SK-N-SH (cell line): ENCODE measurements at regions not wholly inside any gene's neighbourhood (a gene's known extent, or its start where the extent isn't known, plus 50 kb on each side); places are given as distances from the start of the nearest gene placed in this dataset.
A peak's percentile ranks its signal among the peaks of the same experiment; 100 is the strongest.

ENCODE experiments used
- CTCF ChIA-PET: fragments of 300-600, 350-600 bp; formaldehyde crosslinking; extraction: SDS; loops from one replicate; lab custom pipeline; 2021; lab: Yijun Ruan, JAX
- POLR2A ChIA-PET: fragments of 350-600 bp; sonication (Branson Sonifier 250); formaldehyde crosslinking; extraction: SDS; loops from one replicate; lab custom pipeline; 2020; ENCODE audit warnings: antibody characterized with exemption, inconsistent platforms; lab: Yijun Ruan, JAX
- DNase-seq: peaks from one replicate; pipeline ENCODE4 v3.0.0; 2012
- H2AFZ ChIP-seq: fragments of 200-600 bp; sonication (generic); 2 replicates; pipeline ENCODE4 v1.8.1; 2016; ENCODE audit warnings: antibody characterized with exemption, mild to moderate bottlenecking, low read depth
- H3F3A ChIP-seq: fragments of 200-600 bp; sonication (generic); replicated peaks from 2 replicates; pipeline ENCODE3; 2016; ENCODE audit warnings: antibody characterized with exemption, mild to moderate bottlenecking; ENCODE audit not compliant: insufficient read depth
- H3K27ac ChIP-seq, 2 experiments: fragments of 200-500 bp in 1 of 2; fragments of 200-600 bp in 1 of 2; sonication (Bioruptor generic) in 1 of 2; sonication (generic), shearing (Covaris generic) in 1 of 2; 2 replicates each; pipeline versions ENCODE4 v1.5.1 to v1.6.1; 2014 to 2016; ENCODE audit warnings: low read depth in 2 of 2, inconsistent platforms in 1 of 2, low read length in 1 of 2, mild to moderate bottlenecking in 1 of 2, mixed read lengths in 1 of 2
- H3K27me3 ChIP-seq: fragments of 200-600 bp; sonication (generic), shearing (Covaris generic); 2 replicates; pipeline ENCODE4 v1.6.1; 2016; ENCODE audit warnings: mixed run types; ENCODE audit not compliant: insufficient read depth
- H3K36me3 ChIP-seq, 2 experiments: fragments of 200-500 bp in 1 of 2; fragments of 200-600 bp in 1 of 2; sonication (Bioruptor generic) in 1 of 2; sonication (generic) in 1 of 2; replicated peaks in 1 of 2; 2 replicates each; pipeline versions ENCODE3 to v1.5.1; 2014 to 2016; ENCODE audit warnings: low read length in 1 of 2, mild to moderate bottlenecking in 1 of 2; ENCODE audit not compliant: insufficient read depth in 2 of 2, control insufficient read depth in 1 of 2
- H3K4me1 ChIP-seq, 2 experiments: fragments of 200-500 bp in 1 of 2; fragments of 200-600 bp in 1 of 2; sonication (Bioruptor generic) in 1 of 2; sonication (generic), shearing (Covaris generic) in 1 of 2; 2 replicates each; pipeline versions ENCODE4 v1.5.1 to v1.6.1; 2014 to 2016; ENCODE audit warnings: low read depth in 1 of 2, low read length in 1 of 2, mixed run types in 1 of 2; ENCODE audit not compliant: insufficient read depth in 2 of 2, control insufficient read depth in 1 of 2
- H3K4me2 ChIP-seq: fragments of 200-600 bp; sonication (generic), shearing (Covaris generic); 2 replicates; pipeline ENCODE4 v1.6.1; 2017; ENCODE audit warnings: mixed run types
- H3K4me3 ChIP-seq, 2 experiments: fragments of 200-500 bp in 1 of 2; fragments of 200-600 bp in 1 of 2; sonication (Bioruptor generic) in 1 of 2; sonication (generic), shearing (Covaris generic) in 1 of 2; 2 replicates each; pipeline versions ENCODE4 v1.5.1 to v1.8.1; 2014 to 2016; ENCODE audit warnings: low read depth in 2 of 2, inconsistent platforms in 1 of 2, low read length in 1 of 2, mild to moderate bottlenecking in 1 of 2, mixed read lengths in 1 of 2, moderate library complexity in 1 of 2
- H3K79me2 ChIP-seq: fragments of 200-600 bp; sonication (generic); 2 replicates; pipeline ENCODE4 v1.8.1; 2017; ENCODE audit warnings: mild to moderate bottlenecking; ENCODE audit not compliant: insufficient read depth
- H3K9ac ChIP-seq: fragments of 200-600 bp; sonication (generic); 2 replicates; pipeline ENCODE4 v1.6.1; 2017; ENCODE audit warnings: mixed run types
- H3K9me2 ChIP-seq: fragments of 200-600 bp; sonication (generic); 2 replicates; pipeline ENCODE4 v1.6.1; 2017; ENCODE audit warnings: mixed run types
- H3K9me3 ChIP-seq: fragments of 200-600 bp; sonication (generic); 2 replicates; pipeline ENCODE4 v1.6.1; 2017; ENCODE audit warnings: mixed run types, mild to moderate bottlenecking, moderate library complexity
- H4K20me1 ChIP-seq: fragments of 200-600 bp; sonication (generic); 2 replicates; pipeline ENCODE4 v1.6.1; 2017; ENCODE audit warnings: mild to moderate bottlenecking, mixed run types; ENCODE audit not compliant: insufficient read depth
- EZH2phosphoT487 ChIP-seq: fragments of 200-600 bp; sonication (generic); IDR thresholded peaks from 2 replicates; pipeline ENCODE4 v1.6.1; 2017; ENCODE audit warnings: low read depth, mixed run types, mild to moderate bottlenecking, antibody characterized with exemption, moderate library complexity, borderline replicate concordance
- GABPA ChIP-seq: IDR thresholded peaks from 2 replicates; pipeline ENCODE4 v1.4.0; 2012; ENCODE audit warnings: low read depth, mild to moderate bottlenecking
- GATA2 ChIP-seq: sonication (generic); formaldehyde crosslinking; IDR thresholded peaks from 2 replicates; pipeline ENCODE4 v1.5.0; 2020; ENCODE audit warnings: mild to moderate bottlenecking, missing genetic modification reagents
- MEF2A ChIP-seq: IDR thresholded peaks from 2 replicates; pipeline ENCODE4 v1.4.0; 2012; ENCODE audit warnings: low read depth, borderline replicate concordance
- NFIC ChIP-seq: IDR thresholded peaks from 2 replicates; pipeline ENCODE4 v1.4.0; 2012; ENCODE audit warnings: borderline replicate concordance
- PBX3 ChIP-seq: IDR thresholded peaks from 2 replicates; pipeline ENCODE4; 2012
- RAD21 ChIP-seq: IDR thresholded peaks from 2 replicates; pipeline ENCODE4 v1.6.1; 2012; ENCODE audit warnings: mild to moderate bottlenecking, low read length
- TCF12 ChIP-seq: IDR thresholded peaks from 2 replicates; pipeline ENCODE4 v1.4.0; 2012
- TEAD4 ChIP-seq: IDR thresholded peaks from 2 replicates; pipeline ENCODE4 v1.4.0; 2012; ENCODE audit warnings: mild to moderate bottlenecking, borderline replicate concordance; ENCODE audit not compliant: insufficient read depth
- WGBS: methylation state at CpG from one replicate; pipeline ENCODE4 v1.1.6; 2017; ENCODE audit warnings: low lambda C conversion rate; 5-methylcytosine and 5-hydroxymethylcytosine counted together
- TF ChIP-seq, protein P1 (sequence below): IDR thresholded peaks from 2 replicates; pipeline ENCODE4 v1.6.1; 2012; ENCODE audit warnings: mild to moderate bottlenecking, low read depth, low read length, moderate library complexity

GRCh38 chr6:45728674-45729073 is 287.0 kb downstream of the CLIC5 start:
- H3K27ac ChIP-seq: no peak overlapping the region
- no peak overlapping the region for H3K9ac ChIP-seq
- no peaks in the 10 kb centered on the region for H3K9me2 ChIP-seq
- H3K79me2 ChIP-seq: no peaks in the 10 kb centered on the region
- WGBS: 18% methylated on average over 3 of the region's 3 CpGs
- H3K4me2 ChIP-seq: no peak overlapping the region
- H3K4me3 ChIP-seq: no peak overlapping the region
- no peaks in the 10 kb centered on the region for H3K9me3 ChIP-seq
- H3F3A ChIP-seq: peaks cover 4% of the 10 kb centered on the region
- H4K20me1 ChIP-seq: no peaks in the 10 kb centered on the region
- H3K36me3 ChIP-seq: no peaks in the 10 kb centered on the region
- DNase-seq: no peak
- H2AFZ ChIP-seq: no peak overlapping the region
- no peaks in the 10 kb centered on the region for H3K4me1 ChIP-seq
- CTCF ChIA-PET: interaction anchor here (6.6 kb wide), 1 partner anchor 14 kb away, joined by 30 read pairs; no protein-coding TSS in a partner anchor
- peaks cover 5% of the 10 kb centered on the region; the same call in 1 of the 2 replicates for H3K27me3 ChIP-seq
- POLR2A ChIA-PET: no interaction called here
- TF ChIP-seq PBX3: peak; percentile 10; the same call in 1 of the 2 replicates
- TF ChIP-seq RAD21: no peak

GRCh38 chr6:45727819-45728449 is 287.7 kb downstream of the CLIC5 start:
- ChIA-PET POLR2A (no interaction called here), CTCF (interaction anchor here (6.6 kb wide), 1 partner anchor 13 kb away, joined by 30 read pairs; no protein-coding TSS in a partner anchor)
- Histone ChIP-seq H2AFZ (no peak overlapping the region), H3K9me3 (no peaks in the 10 kb centered on the region), H3K36me3 (no peaks in the 10 kb centered on the region), H3K9me2 (no peaks in the 10 kb centered on the region), H3K27ac (no peak overlapping the region), H3K79me2 (no peaks in the 10 kb centered on the region), H3K4me3 (no peak overlapping the region), H3K27me3 (peaks cover 2% of the 10 kb centered on the region; the same call in 1 of the 2 replicates), H4K20me1 (no peaks in the 10 kb centered on the region), H3K4me1 (no peaks in the 10 kb centered on the region), H3K9ac (no peak overlapping the region), H3F3A (peaks cover 4% of the 10 kb centered on the region), H3K4me2 (no peak overlapping the region)
- WGBS: 40% methylated on average over 5 of the region's 6 CpGs
- TF ChIP-seq GABPA (no peak), TCF12 (no peak), MEF2A (no peak), NFIC (no peak), EZH2phosphoT487 (no peak), GATA2 (CRISPR knock-in tag) (no peak), TEAD4 (no peak)
- TF ChIP-seq, protein P1, sequence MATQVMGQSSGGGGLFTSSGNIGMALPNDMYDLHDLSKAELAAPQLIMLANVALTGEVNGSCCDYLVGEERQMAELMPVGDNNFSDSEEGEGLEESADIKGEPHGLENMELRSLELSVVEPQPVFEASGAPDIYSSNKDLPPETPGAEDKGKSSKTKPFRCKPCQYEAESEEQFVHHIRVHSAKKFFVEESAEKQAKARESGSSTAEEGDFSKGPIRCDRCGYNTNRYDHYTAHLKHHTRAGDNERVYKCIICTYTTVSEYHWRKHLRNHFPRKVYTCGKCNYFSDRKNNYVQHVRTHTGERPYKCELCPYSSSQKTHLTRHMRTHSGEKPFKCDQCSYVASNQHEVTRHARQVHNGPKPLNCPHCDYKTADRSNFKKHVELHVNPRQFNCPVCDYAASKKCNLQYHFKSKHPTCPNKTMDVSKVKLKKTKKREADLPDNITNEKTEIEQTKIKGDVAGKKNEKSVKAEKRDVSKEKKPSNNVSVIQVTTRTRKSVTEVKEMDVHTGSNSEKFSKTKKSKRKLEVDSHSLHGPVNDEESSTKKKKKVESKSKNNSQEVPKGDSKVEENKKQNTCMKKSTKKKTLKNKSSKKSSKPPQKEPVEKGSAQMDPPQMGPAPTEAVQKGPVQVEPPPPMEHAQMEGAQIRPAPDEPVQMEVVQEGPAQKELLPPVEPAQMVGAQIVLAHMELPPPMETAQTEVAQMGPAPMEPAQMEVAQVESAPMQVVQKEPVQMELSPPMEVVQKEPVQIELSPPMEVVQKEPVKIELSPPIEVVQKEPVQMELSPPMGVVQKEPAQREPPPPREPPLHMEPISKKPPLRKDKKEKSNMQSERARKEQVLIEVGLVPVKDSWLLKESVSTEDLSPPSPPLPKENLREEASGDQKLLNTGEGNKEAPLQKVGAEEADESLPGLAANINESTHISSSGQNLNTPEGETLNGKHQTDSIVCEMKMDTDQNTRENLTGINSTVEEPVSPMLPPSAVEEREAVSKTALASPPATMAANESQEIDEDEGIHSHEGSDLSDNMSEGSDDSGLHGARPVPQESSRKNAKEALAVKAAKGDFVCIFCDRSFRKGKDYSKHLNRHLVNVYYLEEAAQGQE: no peak
- DNase-seq: no peak
